DMS79 (cell line): ENCODE measurements at regions not wholly inside any gene's neighbourhood (a gene's known extent, or its start where the extent isn't known, plus 50 kb on each side); places are given as distances from the start of the nearest gene placed in this dataset.

Experiments
- DNase-seq: peaks from one replicate; lab custom pipeline; 2025; lab: John Stamatoyannopoulos, UW

- no peak for DNase-seq
Measured at GRCh38 chr18:28626756-28627155, 449.8 kb upstream of the CDH2 start.

DNA sequence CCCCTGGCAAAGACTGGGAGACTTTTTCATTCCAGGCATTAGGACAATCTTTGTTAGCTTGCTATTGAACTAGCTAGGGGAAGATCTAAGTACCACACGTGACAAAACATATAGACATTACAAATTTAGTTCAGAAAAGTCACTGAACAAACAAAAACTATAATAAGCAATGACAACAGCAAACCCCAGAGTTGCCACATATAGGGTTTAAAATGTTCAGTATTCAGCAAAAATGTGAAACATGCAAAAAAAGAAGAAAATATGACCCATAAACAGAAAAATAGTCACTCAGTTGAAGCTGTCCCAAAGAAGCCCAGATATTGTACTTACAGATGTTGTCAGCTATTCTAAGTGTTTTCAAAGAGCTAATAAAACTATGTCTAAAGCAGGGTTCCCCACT is 431.1 kb upstream of the CDH2 start:
- DNase-seq = no peak

- no peak for DNase-seq
Measured at GRCh38 chr18:28606686-28607085, 429.8 kb upstream of the CDH2 start.

DNA sequence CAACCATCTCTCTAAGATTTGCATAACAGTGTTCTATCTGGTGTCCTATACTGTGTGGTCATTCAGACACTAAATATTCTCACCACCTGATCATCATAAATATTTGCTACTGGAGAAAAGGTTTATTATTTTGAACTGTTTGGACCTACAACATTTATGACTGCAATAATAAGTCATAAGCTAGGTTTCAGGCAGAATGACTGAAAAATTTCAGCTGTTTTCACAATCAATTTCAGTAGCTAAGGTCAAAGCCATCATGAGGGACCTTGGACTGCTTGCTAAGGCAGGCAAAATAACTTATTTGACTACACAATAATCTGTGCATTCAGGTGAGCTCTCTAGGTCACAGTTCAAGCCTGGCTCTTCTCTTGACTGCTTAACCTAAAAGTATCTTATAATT is 425.5 kb upstream of the CDH2 start:
- DNase-seq = no peak

DNA sequence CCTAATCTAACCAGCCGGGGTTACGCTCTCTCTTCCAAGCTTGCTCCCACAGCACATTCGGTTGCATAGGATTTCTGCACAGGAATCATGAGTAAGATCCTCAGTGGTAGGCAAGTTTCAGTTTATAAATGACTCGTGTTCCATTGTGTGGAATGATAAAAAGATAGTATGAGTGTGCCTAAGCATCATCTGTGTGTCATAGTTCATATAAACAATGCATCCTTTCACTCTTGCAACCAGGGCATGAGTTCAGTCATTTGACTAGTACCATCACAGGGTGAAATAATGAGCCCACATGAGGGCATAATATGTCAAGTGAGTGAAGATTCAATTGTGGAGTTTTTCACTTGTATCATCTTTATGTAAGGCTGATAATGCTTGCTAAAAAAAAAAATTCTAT is 417.1 kb upstream of the CDH2 start:
- no peak for DNase-seq

DNA sequence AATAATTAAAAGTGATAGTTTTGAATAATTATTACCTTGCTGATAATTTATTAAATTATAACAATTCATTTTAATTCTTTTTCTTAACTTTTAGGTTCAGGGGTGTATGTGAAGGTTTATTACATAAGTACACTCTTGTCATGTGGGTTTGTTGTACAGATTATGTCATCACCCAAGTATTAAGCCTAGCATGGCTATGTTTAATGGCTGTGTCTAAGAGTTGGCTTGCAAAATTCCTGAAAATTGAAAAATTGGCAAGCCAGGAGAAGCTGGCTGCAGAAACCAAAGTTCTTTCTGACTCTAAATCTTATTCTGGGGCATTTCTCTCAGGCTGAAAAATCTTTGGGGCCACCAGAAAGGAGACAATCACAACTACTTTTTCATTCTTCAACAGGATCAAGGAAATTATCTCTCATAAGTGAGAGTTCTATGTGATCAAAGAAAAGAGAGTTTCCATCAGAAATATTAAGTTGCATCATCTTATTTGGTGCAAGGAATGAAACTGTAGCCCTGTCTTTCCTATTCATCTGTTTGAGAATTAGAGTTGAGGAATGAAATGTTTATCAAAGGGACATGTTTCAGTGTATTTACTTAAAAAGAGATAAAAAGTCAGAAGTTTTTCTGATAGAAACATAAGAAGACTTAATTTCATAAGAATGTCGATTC is 412.1 kb upstream of the CDH2 start:
- no peak for DNase-seq

GRCh38 chr18:28584731-28585130 is 407.8 kb upstream of the CDH2 start:
- DNase-seq = no peak

DNA sequence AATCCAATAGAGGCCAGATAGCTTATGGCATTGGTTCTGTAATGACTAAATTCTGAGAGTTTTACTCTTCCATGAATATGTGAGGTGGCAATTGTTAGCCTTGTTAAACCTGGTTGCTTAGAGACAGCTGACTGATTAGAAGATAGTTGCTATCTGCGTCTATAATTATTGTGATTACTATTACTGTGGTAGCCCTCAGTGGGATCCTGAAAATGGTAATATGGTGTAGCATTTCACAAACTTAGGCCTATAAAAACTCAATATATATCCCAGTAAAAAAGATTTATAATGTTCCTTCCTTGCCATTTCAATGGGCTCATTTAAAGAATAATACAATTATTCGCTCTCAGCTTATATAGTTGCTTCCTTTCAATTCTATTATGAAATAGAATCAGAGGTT is 405.8 kb upstream of the CDH2 start:
- no peak for DNase-seq

DNA sequence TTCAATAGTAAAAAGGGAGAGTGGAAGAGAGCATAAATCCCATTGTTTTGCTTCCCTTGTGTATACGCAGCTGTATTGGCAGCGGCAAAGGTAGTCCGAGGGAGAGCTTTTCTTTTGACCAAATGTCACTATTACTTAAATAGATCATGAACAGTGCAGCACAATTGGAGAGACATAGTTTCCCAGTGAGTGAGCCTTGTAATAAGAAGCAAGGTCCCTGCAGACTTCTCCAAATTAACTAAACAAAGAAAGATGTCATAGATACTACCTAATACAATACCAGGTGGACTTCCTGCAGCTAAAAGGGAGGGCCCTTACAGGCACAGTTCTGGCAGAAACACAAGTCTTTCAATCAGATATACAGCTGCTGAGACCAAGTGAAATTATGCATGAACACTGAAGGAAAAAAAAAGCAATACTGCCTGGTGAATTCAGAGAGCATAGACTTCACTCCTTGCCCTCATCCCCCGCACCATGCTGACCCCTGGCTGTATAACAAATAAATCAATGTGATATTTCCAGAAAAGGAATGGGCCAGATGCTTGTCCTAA is 404.7 kb upstream of the CDH2 start:
- DNase-seq = no peak

DNA sequence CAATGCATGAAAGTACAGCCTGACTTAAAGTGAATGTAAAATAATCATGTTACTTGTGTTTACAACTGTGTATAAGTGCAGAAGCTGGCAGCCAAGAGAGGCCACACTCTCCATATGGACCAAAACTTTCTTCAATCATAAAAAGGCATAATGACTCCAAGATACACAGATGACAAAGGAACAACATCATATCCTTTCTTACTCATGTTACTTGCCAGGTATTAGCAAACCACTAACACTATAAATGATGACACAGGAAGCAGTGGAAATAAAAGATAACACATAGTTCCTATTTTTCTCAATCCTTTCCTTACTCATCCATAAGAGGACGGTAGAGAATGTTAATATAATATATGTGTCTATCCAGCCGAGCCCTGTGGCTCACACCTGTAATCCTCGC is 400.0 kb upstream of the CDH2 start:
- no peak for DNase-seq

- DNase-seq = no peak
Measured at GRCh38 chr18:28575123-28575522, 398.2 kb upstream of the CDH2 start.

- DNase-seq = no peak
Measured at GRCh38 chr18:28574175-28574574, 397.2 kb upstream of the CDH2 start.

DNA sequence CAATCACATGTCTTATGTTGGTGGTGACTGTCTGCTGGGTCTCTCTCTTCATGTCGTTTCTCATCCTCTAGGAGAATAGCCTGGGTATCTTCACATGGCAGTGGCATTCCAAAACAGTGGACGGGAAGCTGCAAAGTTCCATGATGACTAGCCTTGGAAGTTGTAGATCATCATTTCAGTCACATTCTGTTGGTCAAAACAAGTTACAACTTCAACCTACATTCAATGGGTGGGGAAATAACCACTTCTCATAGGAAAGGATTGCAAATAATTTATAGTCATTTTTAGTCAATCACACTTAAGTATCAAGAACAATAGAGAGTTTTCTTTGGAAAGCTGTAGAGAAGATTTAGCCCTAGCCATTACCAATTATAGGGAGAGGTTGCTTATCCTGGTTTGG is 395.0 kb upstream of the CDH2 start:
- DNase-seq = no peak

DNA sequence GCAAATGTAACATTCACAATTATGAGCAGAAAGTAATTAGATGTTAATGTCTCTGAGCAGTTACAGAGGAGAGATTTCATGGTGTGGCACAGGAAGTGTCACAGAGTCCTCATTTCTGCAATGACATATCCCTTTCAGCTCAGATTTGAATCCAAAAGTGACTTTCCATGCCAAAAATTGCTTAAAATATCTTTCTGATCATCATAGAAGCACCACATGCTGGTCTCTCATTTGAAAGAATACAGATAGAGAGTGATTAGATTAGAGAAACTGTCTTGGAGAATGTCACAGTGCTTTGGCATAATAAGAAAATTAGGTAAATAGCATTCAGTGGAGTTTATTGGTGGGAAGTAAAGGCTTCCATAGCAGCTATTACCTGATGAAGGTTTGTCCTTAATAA is 383.4 kb upstream of the CDH2 start:
- DNase-seq = no peak

DNA sequence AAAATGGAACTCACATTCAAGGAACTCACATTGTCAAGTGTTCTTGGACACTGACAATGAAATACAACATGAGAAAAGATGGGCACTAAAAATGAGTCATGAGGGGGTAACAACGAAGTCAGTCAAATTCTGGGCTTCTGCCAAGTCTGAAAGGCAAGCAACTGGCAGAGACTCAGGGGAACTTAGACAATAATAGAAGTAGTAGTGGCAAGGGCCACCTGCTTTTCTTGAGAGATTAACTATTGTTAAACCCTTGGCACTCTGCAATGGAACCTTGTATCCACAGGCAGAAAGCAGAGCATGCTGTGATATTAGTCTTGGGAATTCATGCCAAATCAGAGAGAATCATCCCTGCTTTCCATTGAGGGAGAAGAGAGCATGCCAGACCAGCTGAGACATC is 382.6 kb upstream of the CDH2 start:
- DNase-seq = no peak

DNA sequence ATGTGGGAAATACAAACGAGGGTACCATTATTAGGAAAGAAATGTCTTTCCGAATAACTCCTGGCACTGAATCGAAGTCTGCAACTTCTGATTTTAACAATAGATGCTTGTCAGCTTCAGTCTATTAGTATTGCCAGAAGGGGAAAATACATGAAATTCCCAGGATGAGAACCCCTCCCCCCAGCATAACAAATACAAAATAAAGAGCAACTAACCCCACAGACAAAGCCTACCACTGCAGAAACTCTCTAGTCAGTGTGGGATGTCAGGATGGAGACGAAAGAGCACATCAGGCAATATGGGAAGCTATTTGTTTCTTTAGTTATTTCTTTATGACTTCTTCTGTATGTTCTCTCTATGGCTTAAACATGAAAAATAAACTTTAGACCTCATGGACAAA is 365.0 kb upstream of the CDH2 start:
- no peak for DNase-seq

GRCh38 chr18:28541276-28541930 is 364.5 kb upstream of the CDH2 start:
- DNase-seq = no peak

DNA sequence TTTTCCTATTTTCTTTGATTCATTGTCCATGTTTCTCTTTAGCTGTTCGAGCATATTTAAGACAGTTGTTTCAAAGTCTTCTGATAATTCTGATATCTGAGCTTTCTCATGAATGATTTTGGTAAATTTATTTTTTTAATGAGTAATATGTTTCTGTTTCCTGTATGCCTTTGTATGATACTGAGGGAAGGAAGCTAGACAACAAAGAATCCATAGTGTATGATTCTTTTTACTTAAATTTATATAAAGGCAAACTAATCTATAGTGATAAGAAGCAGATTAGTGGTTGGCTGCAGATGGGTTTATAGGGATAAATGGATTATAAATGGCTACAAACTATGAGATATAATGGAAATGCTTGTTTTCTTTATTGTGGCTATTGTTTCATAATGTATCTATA is 352.7 kb upstream of the CDH2 start:
- DNase-seq = no peak

DNA sequence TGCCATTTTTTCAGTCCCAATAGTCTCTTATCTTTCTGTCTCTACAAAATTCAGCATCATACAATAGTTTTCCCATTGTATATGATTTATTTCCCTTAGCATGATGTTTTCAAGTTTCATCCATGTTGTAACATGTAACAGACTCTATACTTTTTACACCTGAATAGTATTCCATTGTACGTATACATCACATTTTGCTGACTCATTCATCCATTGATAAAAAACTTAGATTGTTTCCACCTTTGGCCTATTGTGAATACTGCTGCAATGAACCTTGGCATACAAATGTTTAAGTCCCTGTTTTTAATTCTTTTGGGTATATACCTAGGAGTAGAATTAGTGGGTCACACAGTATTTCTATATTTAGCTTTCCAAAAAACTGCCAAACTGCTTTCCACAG is 349.3 kb upstream of the CDH2 start:
- no peak for DNase-seq

DNA sequence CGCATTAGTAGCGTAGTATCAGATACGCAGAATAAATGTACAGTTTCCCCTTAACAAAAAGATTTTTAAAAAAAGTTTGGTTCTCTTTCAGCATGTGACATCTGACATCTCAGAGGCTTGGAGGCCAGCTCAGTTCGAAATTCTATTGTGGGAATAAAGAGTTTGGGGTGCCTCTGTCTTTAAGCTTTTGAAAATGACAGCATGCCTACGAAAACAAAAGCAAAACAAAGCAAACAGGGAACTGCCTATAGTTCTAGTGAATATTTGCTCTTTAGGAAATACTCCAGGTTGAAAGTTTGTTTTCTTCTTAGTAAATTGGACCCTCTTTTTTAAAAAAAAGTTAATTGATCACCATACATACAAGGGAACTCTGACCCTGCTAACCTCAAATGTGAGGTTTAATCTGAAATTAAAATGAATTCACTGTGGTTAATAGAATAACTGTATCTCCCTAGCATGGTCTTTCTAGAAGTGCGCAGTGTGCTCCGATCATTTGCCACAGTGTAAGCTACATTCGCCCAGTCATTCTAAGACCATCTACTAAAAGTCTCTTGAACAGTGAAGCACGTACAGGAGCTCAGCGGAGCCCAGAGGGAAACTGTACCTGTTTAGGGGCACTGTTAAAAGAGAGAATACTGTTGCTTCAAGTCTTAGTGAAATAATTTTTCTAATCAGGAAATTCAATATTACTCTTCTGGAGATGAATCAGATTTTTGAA is 347.0 kb upstream of the CDH2 start:
- DNase-seq = no peak

- no peak for DNase-seq
Measured at GRCh38 chr18:28522236-28522635, 345.3 kb upstream of the CDH2 start.

- no peak for DNase-seq
Measured at GRCh38 chr18:28519997-28520396, 343.1 kb upstream of the CDH2 start.

GRCh38 chr18:28514699-28515098 is 337.8 kb upstream of the CDH2 start:
- no peak for DNase-seq
